Caco-2 (cell line): ENCODE measurements at regions not wholly inside any gene's neighbourhood (a gene's known extent, or its start where the extent isn't known, plus 50 kb on each side); places are given as distances from the start of the nearest gene placed in this dataset.

ENCODE experiments used
- BruUV-seq: library from RNA; stranded (reverse); fragments of 400-500 nt; replicated peaks from 2 replicates; lab custom pipeline; 2021; lab: Mats Ljungman, UMichigan
- CTCF ChIA-PET: fragments of 300-600 bp; sonication (Branson Sonifier 250); formaldehyde crosslinking; loops from one replicate; lab custom pipeline; 2022; ENCODE audit warnings: antibody characterized with exemption; lab: Charles Lee
- POLR2A ChIA-PET: fragments of 300-600 bp; sonication (Branson Sonifier 250); formaldehyde crosslinking; loops from one replicate; lab custom pipeline; 2022; ENCODE audit warnings: antibody characterized with exemption; lab: Charles Lee
- DNase-seq, 2 experiments: peaks; one replicate each; pipeline versions ENCODE4 v3.0.0 to v3.0.0-alpha.2; 2020 to 2022
- H3K27me3 ChIP-seq: replicated peaks from 2 replicates; pipeline ENCODE4 v1.6.0; 2011; ENCODE audit warnings: low read length; ENCODE audit not compliant: control insufficient read depth, insufficient read depth
- H3K36me3 ChIP-seq: 2 replicates; pipeline ENCODE4 v1.5.1; 2011; ENCODE audit warnings: low read length; ENCODE audit not compliant: control insufficient read depth, insufficient read depth
- H3K4me1 ChIP-seq: fragments of 250-450 bp; sonication (Bioruptor Pico); 2 replicates; pipeline ENCODE4 v1.5.1; 2020; ENCODE audit warnings: mild to moderate bottlenecking
- H3K4me3 ChIP-seq: 2 replicates; pipeline ENCODE4 v1.5.1; 2011; ENCODE audit warnings: low read depth, mild to moderate bottlenecking, control low read depth, low read length
- H3K9me3 ChIP-seq: fragments of 250-450 bp; sonication (Bioruptor Pico); 2 replicates; pipeline ENCODE4 v1.5.1; 2020; ENCODE audit warnings: mild to moderate bottlenecking, moderate library complexity
- H3K27ac Mint-ChIP-seq: one replicate; pipeline ENCODE4 v1.8.0; 2022; ENCODE audit warnings: mixed read lengths; ENCODE audit not compliant: unreplicated experiment
- H3K27me3 Mint-ChIP-seq: one replicate; pipeline ENCODE4 v1.8.0; 2022; ENCODE audit warnings: mixed read lengths; ENCODE audit not compliant: insufficient read depth, unreplicated experiment
- H3K36me3 Mint-ChIP-seq: one replicate; pipeline ENCODE4 v1.8.0; 2022; ENCODE audit warnings: mild to moderate bottlenecking, mixed read lengths; ENCODE audit not compliant: insufficient read depth, unreplicated experiment
- H3K4me1 Mint-ChIP-seq: one replicate; pipeline ENCODE4 v1.8.0; 2022; ENCODE audit warnings: low read depth, mixed read lengths; ENCODE audit not compliant: unreplicated experiment
- H3K4me3 Mint-ChIP-seq: one replicate; pipeline ENCODE4 v1.8.0; 2022; ENCODE audit warnings: mild to moderate bottlenecking, moderate library complexity, mixed read lengths; ENCODE audit not compliant: unreplicated experiment
- H3K9me3 Mint-ChIP-seq: one replicate; pipeline ENCODE4 v1.8.0; 2022; ENCODE audit warnings: mixed read lengths; ENCODE audit not compliant: unreplicated experiment
- intact Hi-C: fragments of 100-400 bp; cut with micrococcal nuclease; formaldehyde crosslinking; loops from one replicate; pipeline ENCODE4 v1.10.0; 2022; ENCODE audit not compliant: unreplicated experiment
- TF ChIP-seq, protein P1 (sequence below), 2 experiments: fragments of 200-600 bp in 1 of 2; IDR thresholded peaks; 1 replicate in 1 of 2; 2 replicates in 1 of 2; pipeline versions ENCODE4 v1.5.1 to v1.8.0; 2011 to 2022; ENCODE audit warnings: antibody characterized with exemption in 1 of 2, control low read depth in 1 of 2, inconsistent platforms in 1 of 2, low read depth in 1 of 2, low read length in 1 of 2, mild to moderate bottlenecking in 1 of 2, moderate library complexity in 1 of 2; ENCODE audit not compliant: insufficient read depth in 1 of 2, severe bottlenecking in 1 of 2, unreplicated experiment in 1 of 2

DNA sequence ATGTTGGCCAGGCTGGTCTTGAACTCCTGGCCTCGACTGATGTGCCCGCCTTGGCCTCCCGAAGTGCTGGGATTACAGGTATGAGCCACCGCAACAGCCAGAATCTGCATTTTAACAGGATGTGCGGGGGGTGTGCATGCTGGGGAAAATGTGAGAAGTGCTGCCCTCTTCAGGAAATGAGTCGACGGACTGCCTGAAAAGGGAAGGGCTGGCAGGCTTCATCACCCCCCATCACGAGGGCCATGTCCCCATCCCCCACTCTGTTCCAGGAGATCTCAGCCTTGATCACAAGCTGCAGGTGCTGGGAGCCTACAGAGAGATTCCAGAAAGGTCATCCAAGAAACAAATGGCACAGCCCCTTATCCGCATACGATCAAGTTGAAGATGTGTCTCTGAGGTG is 195.3 kb upstream of the RPL38 start:
- H3K4me3 Mint-ChIP-seq, result no peak overlapping the region
- Histone ChIP-seq H3K27me3 (no peaks in the 10 kb centered on the region; the same call in 1 of the 2 replicates), H3K36me3 (no peaks in the 10 kb centered on the region), H3K9me3 (no peaks in the 10 kb centered on the region), H3K4me3 (no peak overlapping the region), H3K4me1 (peaks cover 8% of the 10 kb centered on the region; the same call in 1 of the 2 replicates)
- POLR2A ChIA-PET, result interaction anchor here (0.6 kb wide), 1 partner anchor 356 kb away, joined by 3 read pairs; no protein-coding TSS in a partner anchor
- no peak overlapping the region for H3K27ac Mint-ChIP-seq
- no peaks in the 10 kb centered on the region for H3K27me3 Mint-ChIP-seq
- intact Hi-C loops, result no loop called here
- no peaks in the 10 kb centered on the region for H3K36me3 Mint-ChIP-seq
- H3K9me3 Mint-ChIP-seq, result no peaks in the 10 kb centered on the region
- CTCF ChIA-PET, result no interaction called here
- no TSS peak for BruUV-seq
- TF ChIP-seq, protein P1, sequence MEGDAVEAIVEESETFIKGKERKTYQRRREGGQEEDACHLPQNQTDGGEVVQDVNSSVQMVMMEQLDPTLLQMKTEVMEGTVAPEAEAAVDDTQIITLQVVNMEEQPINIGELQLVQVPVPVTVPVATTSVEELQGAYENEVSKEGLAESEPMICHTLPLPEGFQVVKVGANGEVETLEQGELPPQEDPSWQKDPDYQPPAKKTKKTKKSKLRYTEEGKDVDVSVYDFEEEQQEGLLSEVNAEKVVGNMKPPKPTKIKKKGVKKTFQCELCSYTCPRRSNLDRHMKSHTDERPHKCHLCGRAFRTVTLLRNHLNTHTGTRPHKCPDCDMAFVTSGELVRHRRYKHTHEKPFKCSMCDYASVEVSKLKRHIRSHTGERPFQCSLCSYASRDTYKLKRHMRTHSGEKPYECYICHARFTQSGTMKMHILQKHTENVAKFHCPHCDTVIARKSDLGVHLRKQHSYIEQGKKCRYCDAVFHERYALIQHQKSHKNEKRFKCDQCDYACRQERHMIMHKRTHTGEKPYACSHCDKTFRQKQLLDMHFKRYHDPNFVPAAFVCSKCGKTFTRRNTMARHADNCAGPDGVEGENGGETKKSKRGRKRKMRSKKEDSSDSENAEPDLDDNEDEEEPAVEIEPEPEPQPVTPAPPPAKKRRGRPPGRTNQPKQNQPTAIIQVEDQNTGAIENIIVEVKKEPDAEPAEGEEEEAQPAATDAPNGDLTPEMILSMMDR (IDR thresholded peaks at IDR 0.05; ENCODE audit: insufficient read depth in 1 of 2, low read depth in 1 of 2, low read length in 1 of 2, severe bottlenecking in 1 of 2, unreplicated experiment in 1 of 2), result peak; percentile 28 to 41
- peaks cover 14% of the 10 kb centered on the region for H3K4me1 Mint-ChIP-seq
- no peak for DNase-seq

DNA sequence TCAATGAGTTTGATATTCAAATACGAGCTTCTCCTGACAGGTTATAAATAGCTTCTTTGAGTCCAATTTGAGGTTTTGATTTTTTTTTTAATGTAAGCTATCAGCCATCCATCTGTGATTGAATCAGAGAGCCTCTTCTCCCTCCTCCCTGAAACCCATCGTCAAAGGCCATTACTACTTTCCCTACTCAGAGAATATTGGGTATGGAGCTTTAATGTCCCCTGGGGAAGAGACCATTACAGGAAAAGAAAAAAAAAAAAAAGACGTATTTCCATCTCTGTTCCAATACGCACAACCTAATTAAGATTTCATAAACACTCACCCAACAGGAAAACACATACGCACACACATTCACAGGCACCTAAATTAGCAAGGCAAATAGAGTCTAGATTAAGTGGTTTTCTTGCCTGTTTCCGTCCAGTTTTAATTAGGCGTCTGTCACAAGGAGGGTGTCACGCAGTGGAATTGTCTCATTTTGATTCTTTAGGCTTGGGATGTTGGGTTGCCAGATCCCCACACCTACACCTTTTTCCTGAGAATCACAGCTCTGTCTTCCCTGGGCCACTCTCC is 194.3 kb upstream of the RPL38 start:
- DNase-seq, result no peak
- Histone ChIP-seq H3K27me3 (no peaks in the 10 kb centered on the region; the same call in 1 of the 2 replicates), H3K9me3 (no peaks in the 10 kb centered on the region), H3K4me3 (no peak overlapping the region), H3K36me3 (no peaks in the 10 kb centered on the region), H3K4me1 (peaks cover 8% of the 10 kb centered on the region; the same call in 1 of the 2 replicates)
- Mint-ChIP-seq H3K4me1 (peaks cover 14% of the 10 kb centered on the region), H3K27me3 (no peaks in the 10 kb centered on the region), H3K36me3 (no peaks in the 10 kb centered on the region), H3K27ac (no peak overlapping the region), H3K9me3 (no peaks in the 10 kb centered on the region), H3K4me3 (no peak overlapping the region)
- BruUV-seq, result no TSS peak
- TF ChIP-seq, protein P1 (IDR thresholded peaks at IDR 0.05; ENCODE audit: insufficient read depth in 1 of 2, low read depth in 1 of 2, low read length in 1 of 2, severe bottlenecking in 1 of 2, unreplicated experiment in 1 of 2), result no peak
- ChIA-PET CTCF (no interaction called here), POLR2A (interaction anchor here (0.6 kb wide), 1 partner anchor 357 kb away, joined by 3 read pairs; no protein-coding TSS in a partner anchor)
- intact Hi-C loops, result no loop called here

DNA sequence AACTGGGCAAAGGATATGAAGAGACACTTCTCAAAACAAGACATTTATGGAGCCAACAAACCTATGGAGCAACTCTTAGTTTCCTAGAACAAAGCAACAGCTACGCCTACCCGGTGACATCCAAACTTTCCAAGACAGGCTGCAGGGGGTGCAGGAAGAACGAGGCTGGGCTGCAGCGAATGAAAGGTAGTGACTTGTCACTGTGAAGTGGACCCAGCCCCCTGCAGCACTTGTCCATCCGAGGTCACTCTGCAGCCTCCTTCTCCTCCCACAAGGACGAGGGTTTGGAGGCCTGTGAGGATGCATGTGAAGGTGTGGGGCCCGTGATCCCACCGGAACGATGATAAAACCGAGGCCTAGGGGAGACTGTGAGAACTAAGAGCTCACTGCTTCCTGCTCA is 192.6 kb upstream of the RPL38 start:
- no peaks in the 10 kb centered on the region for H3K9me3 ChIP-seq
- H3K9me3 Mint-ChIP-seq, result no peaks in the 10 kb centered on the region
- H3K4me3 ChIP-seq, result no peak overlapping the region
- peaks cover 3% of the 10 kb centered on the region; the same call in 1 of the 2 replicates for H3K4me1 ChIP-seq
- peaks cover 4% of the 10 kb centered on the region for H3K36me3 Mint-ChIP-seq
- no peak for DNase-seq
- no peaks in the 10 kb centered on the region for H3K36me3 ChIP-seq
- ChIA-PET POLR2A (no interaction called here), CTCF (no interaction called here)
- intact Hi-C loops, result no loop called here
- TF ChIP-seq, protein P1 (IDR thresholded peaks at IDR 0.05; ENCODE audit: insufficient read depth in 1 of 2, low read depth in 1 of 2, low read length in 1 of 2, severe bottlenecking in 1 of 2, unreplicated experiment in 1 of 2), result no peak
- no peak overlapping the region for H3K4me3 Mint-ChIP-seq
- no peaks in the 10 kb centered on the region; the same call in 1 of the 2 replicates for H3K27me3 ChIP-seq
- no TSS peak for BruUV-seq
- H3K27ac Mint-ChIP-seq, result no peak overlapping the region
- peaks cover 7% of the 10 kb centered on the region for H3K4me1 Mint-ChIP-seq
- H3K27me3 Mint-ChIP-seq, result peaks cover 2% of the 10 kb centered on the region
